Adrenal gland (tissue), 9 donors: ENCODE measurements at regions not wholly inside any gene's neighbourhood (a gene's known extent, or its start where the extent isn't known, plus 50 kb on each side); places are given as distances from the start of the nearest gene placed in this dataset.

Experiments
- DNase-seq, 7 donors: peaks; one replicate each; pipeline ENCODE4 v3.0.0-alpha.2; 2019 to 2020
- H3K27ac ChIP-seq, 5 donors: fragments of 200-600 bp; sonication (generic) in 4 of 5; 1 replicate in 3 of 5; 2 replicates in 2 of 5; pipeline versions ENCODE4 v1.5.1 to v1.8.0; 2016 to 2020; ENCODE audit warnings: mild to moderate bottlenecking in 1 of 5
- H3K27me3 ChIP-seq: fragments of 200-600 bp; 2 replicates; pipeline ENCODE4 v1.8.0; 2021
- H3K36me3 ChIP-seq, 2 donors: fragments of 200-600 bp; replicated peaks in 1 of 2; 1 replicate in 1 of 2; 2 replicates in 1 of 2; pipeline versions ENCODE4 v1.5.1 to v1.8.0; 2018 to 2022
- H3K4me1 ChIP-seq, 2 donors: fragments of 200-600 bp; replicated peaks in 1 of 2; 1 replicate in 1 of 2; 2 replicates in 1 of 2; pipeline versions ENCODE4 v1.5.1 to v1.8.0; 2018 to 2021
- H3K4me3 ChIP-seq, 4 donors: fragments of 200-600 bp; sonication (generic) in 3 of 4; one replicate each; pipeline ENCODE4 v1.5.1; 2016 to 2018
- H3K9me3 ChIP-seq, 3 donors: fragments of 200-600 bp; sonication (generic) in 1 of 3; replicated peaks in 1 of 3; 1 replicate in 2 of 3; 2 replicates in 1 of 3; pipeline versions ENCODE4 v1.5.1 to v1.8.0; 2016 to 2021
- POLR2A ChIP-seq, 2 donors: fragments of 450-650 bp; IDR thresholded peaks; one replicate each; pipeline ENCODE4 v1.6.1; 2017; ENCODE audit warnings: antibody characterized with exemption in 2 of 2, mild to moderate bottlenecking in 2 of 2, moderate library complexity in 1 of 2
- whole genome bisulfite sequencing, 4 donors: extraction: QIAGEN DNeasy Blood & Tissue Kit in 2 of 4; methylation state at CpG; one replicate each; pipeline versions ENCODE4 v1.1.5 to v1.1.7; 2013 to 2017; 5-methylcytosine and 5-hydroxymethylcytosine counted together
- intact Hi-C, 2 donors: fragments of 100-400 bp; cut with DNase I; formaldehyde crosslinking; loops; one replicate each; pipeline versions ENCODE4 v1.14.1 to v1.15.0; 2022 to 2023
- TF ChIP-seq, protein P1 (sequence below), 6 experiments: fragments of 450-650 bp in 4 of 6; fragments of 200-600 bp in 2 of 6; sonication (generic) in 1 of 6; IDR thresholded peaks; 1 replicate in 5 of 6; 2 replicates in 1 of 6; pipeline versions ENCODE4 v1.5.1 to v1.8.0; 2016 to 2021; ENCODE audit warnings: antibody characterized with exemption in 6 of 6, mild to moderate bottlenecking in 2 of 6, moderate library complexity in 1 of 6
- donor health status: healthy with polysubstance abuse.
- donor health status: Bipolar disorder and iron deficiency.
- donor health status: DM: yes; HTN: yes; CAD: no.
- donor health status: DM: no; HTN: no; CAD: no.
- donor health status: DM: no; HTN: no; CAD: no.

DNA sequence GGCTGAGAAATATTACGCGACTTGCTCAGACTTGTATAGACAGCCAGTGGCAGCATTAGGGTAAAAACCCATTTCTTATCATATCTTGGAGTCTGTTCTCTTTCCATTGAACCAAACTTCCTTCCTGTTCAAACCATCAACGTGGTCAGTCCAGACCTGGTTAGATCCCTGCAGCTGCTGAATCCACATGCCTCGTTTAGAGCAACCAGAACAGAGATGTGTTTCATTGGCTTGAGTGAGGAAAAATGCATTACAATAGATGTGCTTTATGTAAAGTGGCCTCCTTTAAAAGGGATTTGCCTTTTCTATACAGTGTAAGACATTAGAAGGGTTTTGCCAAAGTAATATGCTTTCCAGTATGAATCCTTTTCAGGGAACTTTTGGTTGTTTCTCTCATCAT is 232.4 kb downstream of the MEIS1 start:
- intact Hi-C loops, result loop anchor here in 1 of 2 donors (10.0 kb wide), 1 partner anchor 62 kb away; no protein-coding TSS in a partner anchor
- H3K36me3 ChIP-seq, result no peaks in the 10 kb centered on the region
- H3K27me3 ChIP-seq, result no peaks in the 10 kb centered on the region
- TF ChIP-seq POLR2A (IDR thresholded peaks at IDR 0.05), result no peak
- TF ChIP-seq, protein P1, sequence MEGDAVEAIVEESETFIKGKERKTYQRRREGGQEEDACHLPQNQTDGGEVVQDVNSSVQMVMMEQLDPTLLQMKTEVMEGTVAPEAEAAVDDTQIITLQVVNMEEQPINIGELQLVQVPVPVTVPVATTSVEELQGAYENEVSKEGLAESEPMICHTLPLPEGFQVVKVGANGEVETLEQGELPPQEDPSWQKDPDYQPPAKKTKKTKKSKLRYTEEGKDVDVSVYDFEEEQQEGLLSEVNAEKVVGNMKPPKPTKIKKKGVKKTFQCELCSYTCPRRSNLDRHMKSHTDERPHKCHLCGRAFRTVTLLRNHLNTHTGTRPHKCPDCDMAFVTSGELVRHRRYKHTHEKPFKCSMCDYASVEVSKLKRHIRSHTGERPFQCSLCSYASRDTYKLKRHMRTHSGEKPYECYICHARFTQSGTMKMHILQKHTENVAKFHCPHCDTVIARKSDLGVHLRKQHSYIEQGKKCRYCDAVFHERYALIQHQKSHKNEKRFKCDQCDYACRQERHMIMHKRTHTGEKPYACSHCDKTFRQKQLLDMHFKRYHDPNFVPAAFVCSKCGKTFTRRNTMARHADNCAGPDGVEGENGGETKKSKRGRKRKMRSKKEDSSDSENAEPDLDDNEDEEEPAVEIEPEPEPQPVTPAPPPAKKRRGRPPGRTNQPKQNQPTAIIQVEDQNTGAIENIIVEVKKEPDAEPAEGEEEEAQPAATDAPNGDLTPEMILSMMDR (IDR thresholded peaks at IDR 0.05), result no peak
- H3K9me3 ChIP-seq, result no peaks in the 10 kb centered on the region
- DNase-seq, result no peak
- no peak overlapping the region for H3K27ac ChIP-seq
- 75 to 81% (median 78%) methylated on average over 4 of the region's 4 CpGs for WGBS, 4 donors
- no peaks in the 10 kb centered on the region for H3K4me1 ChIP-seq
- H3K4me3 ChIP-seq, result no peak overlapping the region

DNA sequence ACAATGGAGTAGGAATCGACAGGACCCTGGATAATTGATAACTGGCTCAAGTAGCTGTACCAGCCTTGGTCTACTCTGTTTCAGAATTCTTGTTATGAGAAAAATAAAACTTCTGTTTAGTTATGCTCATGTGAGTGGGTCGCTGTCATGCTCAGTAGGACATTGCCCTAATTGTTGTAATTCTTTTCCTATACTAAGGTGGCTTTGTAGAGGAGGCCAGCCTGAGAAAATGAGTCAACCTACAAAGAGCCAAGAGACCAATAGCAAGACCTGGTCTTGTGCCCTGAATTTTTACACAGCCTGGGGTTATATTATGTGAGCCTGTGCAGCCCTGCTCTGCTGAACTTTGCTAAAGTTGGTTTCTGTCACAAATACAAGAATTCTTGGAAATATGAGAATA is 238.4 kb downstream of the MEIS1 start:
- Histone ChIP-seq H3K4me1 (no peaks in the 10 kb centered on the region), H3K36me3 (no peaks in the 10 kb centered on the region), H3K4me3 (no peak overlapping the region), H3K27me3 (no peaks in the 10 kb centered on the region), H3K27ac (no peak overlapping the region), H3K9me3 (no peaks in the 10 kb centered on the region)
- no peak for DNase-seq
- intact Hi-C loops, result no loop called here
- 84 to 98% (median 89%) methylated on average over 2 of the region's 2 CpGs for WGBS, 4 donors
- TF ChIP-seq, protein P1 (IDR thresholded peaks at IDR 0.05), result no peak
- no peak for TF ChIP-seq POLR2A (IDR thresholded peaks at IDR 0.05)

DNA sequence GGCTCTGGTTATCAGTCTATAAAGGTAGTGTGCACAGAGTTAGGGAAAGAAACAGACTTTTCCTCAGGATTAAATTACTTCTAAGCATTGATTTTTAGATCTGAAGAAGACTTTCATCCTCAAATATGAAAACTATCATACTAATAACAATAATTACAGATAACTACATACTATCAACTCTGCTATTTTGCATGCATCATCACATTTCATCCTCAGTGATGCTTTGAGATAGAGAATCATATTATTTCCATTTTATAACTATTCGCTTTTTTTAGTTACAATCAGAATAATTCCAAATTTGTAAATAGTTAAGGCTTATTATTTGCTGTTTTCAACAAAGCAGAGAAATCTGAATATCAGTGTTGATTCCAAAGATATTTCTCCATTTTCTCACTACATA is 239.2 kb downstream of the MEIS1 start:
- intact Hi-C loops, result no loop called here

DNA sequence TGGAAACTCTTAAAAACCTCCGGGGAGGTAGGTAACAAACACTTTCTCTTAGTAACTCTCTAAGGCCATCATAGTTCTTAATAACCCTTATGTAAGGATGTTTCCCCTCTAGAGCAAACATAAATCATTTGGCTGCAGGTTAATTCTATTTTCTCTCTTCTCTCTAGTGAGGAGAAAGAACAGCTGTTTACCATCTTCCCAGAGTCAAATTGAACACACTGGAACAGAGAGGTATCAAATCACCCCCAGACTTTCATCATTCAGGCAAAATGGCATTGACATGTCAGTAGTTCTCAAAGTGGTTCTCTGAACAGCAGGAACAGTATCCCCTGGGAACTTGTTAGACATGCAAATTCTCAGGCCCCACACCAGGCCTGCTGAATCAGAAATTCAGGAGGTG is 240.7 kb downstream of the MEIS1 start:
- intact Hi-C loops, result no loop called here
- no peak overlapping the region for H3K27ac ChIP-seq
- WGBS, 4 donors, result 81 to 93% (median 83%) methylated on average over 1 of the region's 1 CpG

More for the DNA sequence above, 239.2 kb downstream of the MEIS1 start:
- DNase-seq, result no peak
- Histone ChIP-seq H3K9me3 (no peaks in the 10 kb centered on the region), H3K27ac (no peak overlapping the region), H3K36me3 (no peaks in the 10 kb centered on the region), H3K27me3 (no peaks in the 10 kb centered on the region), H3K4me1 (no peaks in the 10 kb centered on the region), H3K4me3 (no peak overlapping the region)
- WGBS, 4 donors, result 92 to 95% (median 93%) methylated on average over 1 of the region's 1 CpG
- TF ChIP-seq, protein P1 (IDR thresholded peaks at IDR 0.05), result no peak
- TF ChIP-seq POLR2A (IDR thresholded peaks at IDR 0.05), result no peak

More for the DNA sequence above, 240.7 kb downstream of the MEIS1 start:
- Histone ChIP-seq H3K9me3 (no peaks in the 10 kb centered on the region), H3K4me1 (no peaks in the 10 kb centered on the region), H3K36me3 (no peaks in the 10 kb centered on the region), H3K27me3 (no peaks in the 10 kb centered on the region), H3K4me3 (no peak overlapping the region)
- DNase-seq, result no peak
- TF ChIP-seq, protein P1 (IDR thresholded peaks at IDR 0.05), result no peak
- no peak for TF ChIP-seq POLR2A (IDR thresholded peaks at IDR 0.05)
